Amygdala (tissue), 56 donors: ENCODE measurements at regions not wholly inside any gene's neighbourhood (a gene's known extent, or its start where the extent isn't known, plus 50 kb on each side); places are given as distances from the start of the nearest gene placed in this dataset.
"Not testable (repeated sequence)": the region's sequence is repeated elsewhere in the genome, so short reads cannot be mapped to it uniquely, and the experiment has no call there.

Experiments
- DNase-seq, 56 donors: peaks; one replicate each; lab custom pipeline; 2025; lab: John Stamatoyannopoulos, UW

GRCh38 chr2:87343347-87343746 is 321.7 kb upstream of the PLGLB1 start:
- not testable (repeated sequence) for DNase-seq

DNA sequence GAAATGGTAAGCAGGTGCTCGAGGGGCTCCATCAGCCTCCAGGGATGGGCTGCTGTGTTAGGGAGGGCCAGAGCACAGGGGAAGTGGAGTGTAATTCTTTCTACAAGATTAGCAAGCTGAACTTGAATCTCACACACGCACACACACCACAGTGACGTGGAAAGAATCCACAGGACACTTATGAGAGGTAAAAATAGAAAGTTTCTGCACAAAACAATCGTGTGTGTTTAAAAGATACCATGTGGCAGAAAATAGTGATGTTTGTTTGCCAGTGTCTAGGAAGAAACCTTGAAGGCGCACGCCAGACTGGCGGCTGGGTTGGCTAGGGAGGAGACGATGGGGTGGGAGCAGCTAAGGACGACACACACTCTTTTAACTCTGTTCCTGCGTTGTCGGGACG is 323.6 kb upstream of the PLGLB1 start:
- not testable (repeated sequence) for DNase-seq

GRCh38 chr2:87348556-87348955 is 326.9 kb upstream of the PLGLB1 start:
- DNase-seq = not testable (repeated sequence)

GRCh38 chr2:87349006-87349405 is 327.4 kb upstream of the PLGLB1 start:
- not testable (repeated sequence) for DNase-seq

DNA sequence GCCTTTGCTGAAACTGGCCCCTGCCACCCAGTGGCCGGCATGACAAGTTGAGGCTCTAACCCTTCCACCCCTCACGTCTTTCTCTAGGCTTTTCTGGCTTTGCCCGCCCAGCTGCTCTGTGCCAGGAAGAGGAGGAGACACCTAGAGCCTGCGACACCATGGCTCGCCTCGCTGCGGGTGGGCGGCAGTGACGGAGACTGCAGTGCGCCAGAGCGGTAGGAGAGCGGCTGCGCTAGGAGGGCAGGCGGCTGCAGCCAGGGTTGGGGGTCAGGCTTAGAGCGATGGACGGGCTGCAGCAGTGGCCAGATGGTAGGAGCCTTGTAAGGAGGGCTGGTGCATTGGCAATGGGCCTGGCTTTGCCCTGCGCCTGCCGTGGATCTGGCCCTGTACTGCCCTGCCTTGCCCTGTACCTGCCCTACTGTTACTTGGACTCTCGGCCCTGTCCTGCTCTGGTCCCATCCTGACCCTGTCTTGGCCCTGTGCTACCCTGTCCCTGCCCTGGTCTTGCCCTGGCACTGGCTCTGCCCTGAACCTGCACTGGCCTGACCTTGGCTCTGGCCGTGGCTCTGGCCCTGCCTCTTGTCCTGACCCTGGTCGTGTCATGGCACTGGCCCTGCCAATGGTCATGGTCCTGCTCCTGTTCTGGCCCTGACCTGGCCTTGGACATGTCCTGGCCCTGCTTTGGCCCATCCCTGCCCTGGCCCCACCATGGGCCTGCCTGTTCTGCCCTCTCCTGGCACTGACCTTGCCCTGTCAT is 330.7 kb upstream of the PLGLB1 start:
- not testable (repeated sequence) for DNase-seq

DNA sequence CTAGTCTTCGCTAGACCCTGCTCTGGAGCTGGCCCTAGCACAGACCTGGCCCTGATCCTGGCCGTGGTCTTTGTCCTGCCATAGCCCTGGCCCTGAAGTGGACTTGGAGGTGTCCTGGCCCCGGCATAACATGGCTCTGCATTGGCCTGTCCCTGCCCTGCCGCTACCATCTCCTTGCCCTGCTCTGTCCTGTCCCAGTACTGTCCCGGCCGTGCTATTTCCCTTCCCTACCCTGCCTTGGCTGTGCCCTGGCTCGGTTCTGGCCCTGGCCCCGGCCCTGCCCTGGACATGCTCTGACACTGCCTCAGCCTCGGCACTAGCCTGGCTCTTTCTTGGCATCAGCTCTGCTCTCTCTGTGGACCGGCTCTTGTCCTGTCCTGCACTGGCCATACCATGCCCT is 331.8 kb upstream of the PLGLB1 start:
- DNase-seq = not testable (repeated sequence)

DNA sequence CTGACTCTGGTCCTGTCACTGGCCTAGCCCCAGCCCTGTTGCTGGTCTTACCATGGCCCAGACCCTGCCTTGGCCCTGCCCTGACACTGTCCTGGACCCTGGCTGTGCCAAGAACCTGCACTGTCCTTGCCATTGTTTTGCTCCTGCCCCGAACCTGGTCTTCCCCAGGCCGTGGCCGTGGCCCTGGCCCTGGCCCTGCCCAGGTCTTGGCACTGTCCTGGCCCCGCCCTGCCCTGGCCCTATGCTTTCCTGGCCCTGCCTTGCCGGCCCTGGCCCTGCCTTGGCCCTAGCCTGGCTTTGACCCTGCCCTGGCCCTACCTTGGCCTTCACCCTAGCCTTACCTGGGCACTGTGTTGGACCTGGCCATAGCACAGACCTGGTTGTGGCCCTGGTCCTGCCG is 332.5 kb upstream of the PLGLB1 start:
- not testable (repeated sequence) for DNase-seq

DNA sequence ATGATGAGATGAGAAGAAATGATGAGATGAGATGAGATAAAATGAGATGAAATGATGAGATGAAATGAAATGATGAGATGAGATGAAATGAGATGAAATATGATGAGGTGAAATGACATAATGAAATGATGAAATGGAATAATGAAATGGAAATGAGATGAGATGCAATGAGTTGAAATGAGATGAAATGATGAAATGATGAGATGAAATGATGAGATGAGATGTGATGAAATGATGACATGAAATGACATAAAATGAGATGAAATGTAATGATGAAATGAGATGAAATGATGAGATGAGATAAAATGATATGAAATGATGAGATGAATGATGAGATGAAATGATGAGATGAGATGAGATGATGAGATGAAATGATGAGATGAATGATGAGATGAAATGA is 338.6 kb upstream of the PLGLB1 start:
- not testable (repeated sequence) for DNase-seq

GRCh38 chr2:87360927-87361326 is 339.3 kb upstream of the PLGLB1 start:
- not testable (repeated sequence) for DNase-seq

DNA sequence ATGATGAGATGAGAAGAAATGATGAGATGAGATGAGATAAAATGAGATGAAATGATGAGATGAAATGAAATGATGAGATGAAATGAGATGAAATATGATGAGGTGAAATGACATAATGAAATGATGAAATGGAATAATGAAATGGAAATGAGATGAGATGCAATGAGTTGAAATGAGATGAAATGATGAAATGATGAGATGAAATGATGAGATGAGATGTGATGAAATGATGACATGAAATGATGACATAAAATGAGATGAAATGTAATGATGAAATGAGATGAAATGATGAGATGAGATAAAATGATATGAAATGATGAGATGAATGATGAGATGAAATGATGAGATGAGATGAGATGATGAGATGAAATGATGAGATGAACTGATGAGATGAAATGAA is 340.2 kb upstream of the PLGLB1 start:
- not testable (repeated sequence) for DNase-seq

DNA sequence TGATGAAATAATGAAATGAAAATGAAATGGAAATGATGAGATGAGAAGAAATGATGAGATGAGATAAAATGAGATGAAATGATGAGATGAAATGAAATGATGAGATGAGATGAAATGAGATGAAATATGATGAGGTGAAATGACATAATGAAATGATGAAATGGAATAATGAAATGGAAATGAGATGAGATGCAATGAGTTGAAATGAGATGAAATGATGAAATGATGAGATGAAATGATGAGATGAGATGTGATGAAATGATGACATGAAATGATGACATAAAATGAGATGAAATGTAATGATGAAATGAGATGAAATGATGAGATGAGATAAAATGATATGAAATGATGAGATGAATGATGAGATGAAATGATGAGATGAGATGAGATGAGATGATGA is 342.7 kb upstream of the PLGLB1 start:
- not testable (repeated sequence) for DNase-seq

DNA sequence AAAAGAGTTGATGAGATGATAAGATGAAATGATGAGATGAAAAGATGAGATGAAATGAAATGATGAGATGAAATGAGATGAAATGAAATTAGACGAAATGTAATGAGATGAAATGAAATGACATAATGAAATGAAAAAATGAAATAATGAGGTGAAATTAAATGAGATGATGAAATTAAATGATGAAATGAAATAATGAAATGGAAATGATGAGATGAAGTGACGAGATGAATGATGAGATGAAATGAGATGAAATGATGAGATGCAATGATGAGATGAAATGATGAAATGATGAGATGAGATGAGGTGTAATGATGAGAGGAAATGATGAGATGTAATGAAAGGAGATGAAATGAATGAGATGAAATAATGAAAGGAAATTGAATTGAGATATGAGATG is 343.4 kb upstream of the PLGLB1 start:
- not testable (repeated sequence) for DNase-seq

- not testable (repeated sequence) for DNase-seq
Measured at GRCh38 chr2:87386063-87386560, 361.8 kb upstream of the PLGLB2 start.

GRCh38 chr2:87395784-87396183 is 352.1 kb upstream of the PLGLB2 start:
- DNase-seq = not testable (repeated sequence)

DNA sequence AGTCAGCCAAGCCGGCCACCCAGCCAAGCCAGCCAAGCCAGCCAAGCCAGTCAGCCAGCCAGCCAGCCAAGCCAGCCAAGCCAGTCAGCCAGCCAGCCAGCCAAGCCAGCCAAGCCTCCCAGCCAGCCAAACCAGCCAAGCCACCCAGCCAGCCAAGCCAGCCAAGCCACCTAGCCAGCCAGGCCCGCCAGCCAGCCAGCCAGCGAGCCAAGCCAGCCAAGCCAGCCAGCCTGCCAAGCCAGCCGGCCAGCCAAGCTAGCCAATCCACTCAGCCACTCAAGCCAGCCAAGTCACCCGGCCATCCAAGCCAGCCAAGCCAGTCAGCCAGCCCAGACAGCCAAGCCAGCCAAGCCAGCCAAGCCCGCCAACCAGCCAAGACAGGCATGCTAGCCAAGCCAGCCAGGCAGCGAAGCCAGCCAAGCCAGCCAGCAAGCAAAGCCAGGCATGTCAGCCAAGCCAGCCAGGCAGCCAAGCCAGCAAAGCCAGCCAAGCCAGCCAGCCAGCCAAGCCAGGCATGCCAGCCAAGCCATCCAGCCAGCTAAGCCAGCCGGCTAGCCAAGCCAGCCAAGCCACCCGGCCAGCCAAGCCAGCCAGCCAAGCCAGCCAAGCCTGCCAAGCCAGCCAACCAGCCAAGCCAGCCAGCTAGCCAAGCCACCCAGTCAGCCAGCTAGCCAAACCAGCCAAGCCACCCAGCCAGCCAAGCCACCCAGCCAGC is 351.2 kb upstream of the PLGLB2 start:
- not testable (repeated sequence) for DNase-seq

- not testable (repeated sequence) for DNase-seq
Measured at GRCh38 chr2:87397276-87398065, 350.4 kb upstream of the PLGLB2 start.

GRCh38 chr2:87398567-87399305 is 349.2 kb upstream of the PLGLB2 start:
- DNase-seq = not testable (repeated sequence)

DNA sequence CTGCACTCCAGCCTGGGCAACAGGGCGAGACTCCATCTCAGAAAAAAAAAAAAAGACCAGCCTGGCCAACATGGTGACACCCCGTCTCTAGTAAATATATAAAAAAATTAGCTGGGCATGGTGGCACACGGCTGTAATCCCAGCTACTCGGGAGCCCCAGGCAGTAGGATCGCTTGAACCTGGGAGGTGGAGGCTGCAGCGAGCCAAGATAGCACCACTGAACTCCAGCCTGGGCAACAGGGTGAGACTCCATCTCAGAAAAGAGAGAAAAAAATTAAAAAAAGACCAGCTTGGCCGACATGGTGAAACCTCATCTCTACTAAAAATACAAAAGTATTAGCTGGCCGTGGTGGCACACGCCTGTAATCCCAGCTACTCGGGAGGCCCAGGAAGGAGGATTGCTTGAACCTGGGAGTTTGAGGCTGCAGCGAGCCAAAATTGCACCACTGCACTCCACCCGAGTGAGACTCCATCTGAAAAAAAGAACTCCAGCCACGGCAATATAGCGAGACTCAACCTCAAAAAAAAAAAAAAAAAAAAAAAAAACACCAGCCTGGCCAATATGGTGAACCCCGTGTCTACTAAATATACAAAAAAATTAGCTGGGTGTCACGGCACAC is 346.1 kb upstream of the PLGLB2 start:
- DNase-seq = no peak

DNA sequence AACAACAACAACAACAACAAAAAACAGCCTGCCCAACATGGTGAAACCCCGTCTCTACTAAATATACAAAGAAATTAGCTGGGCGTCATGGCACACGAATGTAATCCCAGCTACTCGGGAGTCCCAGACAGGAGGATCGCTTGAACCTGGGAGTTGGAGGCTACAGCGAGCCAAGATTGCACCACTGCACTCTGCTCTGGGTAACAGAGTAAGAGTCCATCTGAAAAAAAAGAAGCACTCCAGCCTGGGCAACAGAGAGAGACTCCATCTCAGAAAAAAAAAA is 344.1 kb upstream of the PLGLB2 start:
- no peak for DNase-seq
